ENCODE measurements at regions not wholly inside any gene's neighbourhood (a gene's known extent, or its start where the extent isn't known, plus 50 kb on each side); places are given as distances from the start of the nearest gene placed in this dataset.

- TF ChIP-seq ZNF281 (CRISPR knock-in tag; IDR thresholded peaks at IDR 0.05) (no peak), E2F5 (CRISPR knock-in tag; IDR thresholded peaks at IDR 0.05) (no peak), ELF4 (CRISPR knock-in tag; IDR thresholded peaks at IDR 0.05; ENCODE audit: low read depth) (no peak), E2F4 (CRISPR knock-in tag; IDR thresholded peaks at IDR 0.05; ENCODE audit: borderline replicate concordance, low read depth) (no peak), PRDM15 (CRISPR knock-in tag; IDR thresholded peaks at IDR 0.05) (no peak), STAT6 (CRISPR knock-in tag; conservative IDR thresholded peaks at IDR 0.05; ENCODE audit: low read depth) (no peak), ZNF416 (CRISPR knock-in tag; IDR thresholded peaks at IDR 0.05) (no peak), GRHL2 (CRISPR knock-in tag; IDR thresholded peaks at IDR 0.05; ENCODE audit: insufficient replicate concordance, severe bottlenecking) (no peak), IRF2 (CRISPR knock-in tag; IDR thresholded peaks at IDR 0.05; ENCODE audit: borderline replicate concordance, low read depth) (no peak), E2F1 (CRISPR knock-in tag; IDR thresholded peaks at IDR 0.05) (no peak)
These were observed 597.8 kb downstream of the LIG4 start (continued) for GRCh38 chr13:107617527-107617926.

GRCh38 chr13:107612376-107612775 lies 603.0 kb downstream of the LIG4 start:
- ChIA-PET POLR2A (no interaction called here), CTCF (no interaction called here)
- no peak overlapping the region for H3K27ac Mint-ChIP-seq
- peaks cover 4% of the 10 kb centered on the region for H3K9me3 Mint-ChIP-seq
- no peak for TF ChIP-seq TEAD1 (CRISPR knock-in tag; IDR thresholded peaks at IDR 0.05)
- H3K36me3 Mint-ChIP-seq: no peaks in the 10 kb centered on the region
- H3K4me1 Mint-ChIP-seq: no peaks in the 10 kb centered on the region
- DNase-seq (ENCODE audit: low spot score): no peak
- no peaks in the 10 kb centered on the region for H3K27me3 Mint-ChIP-seq (ENCODE audit: low read depth)
- ATAC-seq: no peak
- H3K4me3 Mint-ChIP-seq: no peak overlapping the region
